Uterus (tissue), 2 donors: ENCODE measurements at regions not wholly inside any gene's neighbourhood (a gene's known extent, or its start where the extent isn't known, plus 50 kb on each side); places are given as distances from the start of the nearest gene placed in this dataset.

Experiments used
- POLR2A ChIP-seq, 2 donors: fragments of 450-650 bp; IDR thresholded peaks; one replicate each; pipeline ENCODE4 v1.6.1; 2016; ENCODE audit warnings: antibody characterized with exemption in 2 of 2, mild to moderate bottlenecking in 1 of 2, moderate library complexity in 1 of 2
- TF ChIP-seq, protein P1 (sequence below), 4 experiments: fragments of 200-600 bp in 2 of 4; fragments of 450-650 bp in 2 of 4; sonication (generic) in 2 of 4; IDR thresholded peaks; one replicate each; pipeline ENCODE4 v1.5.1; 2016 to 2019; ENCODE audit warnings: antibody characterized with exemption in 4 of 4, mild to moderate bottlenecking in 2 of 4, moderate library complexity in 1 of 4

DNA sequence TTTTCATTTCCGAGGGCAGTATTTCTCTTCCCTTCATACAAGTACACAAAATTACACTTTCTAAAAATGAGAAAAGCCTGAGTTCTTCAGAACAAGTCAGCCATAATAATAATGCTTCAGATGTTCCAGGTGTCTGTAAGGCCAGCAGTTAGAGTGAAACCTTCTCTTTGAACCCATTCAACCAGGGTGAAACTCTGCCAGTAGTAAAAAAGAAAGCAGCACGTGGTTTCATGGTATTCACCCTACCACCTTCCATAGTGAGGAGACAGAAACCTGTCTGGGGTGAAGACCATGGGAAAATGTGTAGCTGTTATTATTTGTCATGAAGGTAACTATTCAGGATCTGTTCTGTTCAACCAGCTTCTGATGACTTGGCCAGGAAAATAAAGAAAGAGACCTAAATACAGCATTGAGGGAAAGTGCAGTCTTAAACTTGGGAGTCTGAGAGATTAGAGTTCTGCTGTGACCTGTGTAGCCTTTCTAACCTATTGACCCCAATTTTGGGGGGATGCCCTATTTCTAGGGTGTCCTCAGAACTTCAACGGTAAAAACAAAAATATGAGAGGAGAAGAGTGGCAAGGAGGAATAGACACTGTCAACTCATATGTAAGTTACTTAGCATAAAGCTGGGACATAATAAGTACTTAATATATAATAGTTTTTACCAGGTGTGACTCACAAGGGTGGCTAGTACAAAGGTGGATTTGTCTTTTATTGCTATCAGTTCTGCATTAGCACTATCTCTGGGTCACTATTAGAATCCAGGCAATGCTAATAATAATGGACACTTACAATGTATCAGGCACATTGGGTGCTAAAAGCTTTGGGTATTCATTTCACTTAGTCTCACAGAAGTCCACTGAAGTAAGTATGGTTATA lies 70.0 kb upstream of the TNFSF4 start:
- TF ChIP-seq, protein P1, sequence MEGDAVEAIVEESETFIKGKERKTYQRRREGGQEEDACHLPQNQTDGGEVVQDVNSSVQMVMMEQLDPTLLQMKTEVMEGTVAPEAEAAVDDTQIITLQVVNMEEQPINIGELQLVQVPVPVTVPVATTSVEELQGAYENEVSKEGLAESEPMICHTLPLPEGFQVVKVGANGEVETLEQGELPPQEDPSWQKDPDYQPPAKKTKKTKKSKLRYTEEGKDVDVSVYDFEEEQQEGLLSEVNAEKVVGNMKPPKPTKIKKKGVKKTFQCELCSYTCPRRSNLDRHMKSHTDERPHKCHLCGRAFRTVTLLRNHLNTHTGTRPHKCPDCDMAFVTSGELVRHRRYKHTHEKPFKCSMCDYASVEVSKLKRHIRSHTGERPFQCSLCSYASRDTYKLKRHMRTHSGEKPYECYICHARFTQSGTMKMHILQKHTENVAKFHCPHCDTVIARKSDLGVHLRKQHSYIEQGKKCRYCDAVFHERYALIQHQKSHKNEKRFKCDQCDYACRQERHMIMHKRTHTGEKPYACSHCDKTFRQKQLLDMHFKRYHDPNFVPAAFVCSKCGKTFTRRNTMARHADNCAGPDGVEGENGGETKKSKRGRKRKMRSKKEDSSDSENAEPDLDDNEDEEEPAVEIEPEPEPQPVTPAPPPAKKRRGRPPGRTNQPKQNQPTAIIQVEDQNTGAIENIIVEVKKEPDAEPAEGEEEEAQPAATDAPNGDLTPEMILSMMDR (IDR thresholded peaks at IDR 0.05): no peak
- no peak for TF ChIP-seq POLR2A (IDR thresholded peaks at IDR 0.05)
